ENCODE measurements at regions not wholly inside any gene's neighbourhood (a gene's known extent, or its start where the extent isn't known, plus 50 kb on each side); places are given as distances from the start of the nearest gene placed in this dataset.
"Not testable (repeated sequence)": the region's sequence is repeated elsewhere in the genome, so short reads cannot be mapped to it uniquely, and the experiment has no call there.

DNA sequence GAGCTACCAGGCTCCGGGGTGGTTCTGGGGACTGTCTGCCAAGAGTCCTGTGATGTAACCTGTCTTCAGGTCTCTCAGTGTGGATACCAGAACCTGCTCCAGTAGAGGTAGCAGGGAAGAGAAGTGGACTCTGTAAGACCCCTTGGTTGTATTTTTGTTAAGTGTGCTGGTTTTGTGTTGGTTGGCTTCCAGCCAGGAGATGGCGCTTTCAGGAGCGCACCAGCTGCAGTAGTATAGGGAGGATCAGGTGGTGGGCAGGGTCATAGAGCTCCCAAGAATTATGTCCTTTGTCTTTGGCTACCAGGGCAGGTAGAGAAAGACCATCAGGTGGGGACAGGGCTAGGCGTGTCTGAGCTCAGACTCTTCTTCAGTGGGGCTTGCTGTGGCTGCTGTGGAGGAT lies 1147.2 kb upstream of the ADGRL4 start:
- Histone ChIP-seq H3K4me3 (no peak overlapping the region), H3K4me1 (no peaks in the 10 kb centered on the region), H3K27ac (no peak overlapping the region), H3K27me3 (no peaks in the 10 kb centered on the region), H3K9me3 (no peaks in the 10 kb centered on the region), H3K36me3 (no peaks in the 10 kb centered on the region)
- DNase-seq: no peak
- in situ Hi-C loops (cut with MboI; ENCODE audit: low sequenced_read_pairs in 4 of 4) (no loop called here), intact Hi-C loops (cut with DNase I; ENCODE audit: low total_unique reads) (no loop called here)
- TF ChIP-seq POLR2A (IDR thresholded peaks at IDR 0.05): no peak
- TF ChIP-seq, protein P1, sequence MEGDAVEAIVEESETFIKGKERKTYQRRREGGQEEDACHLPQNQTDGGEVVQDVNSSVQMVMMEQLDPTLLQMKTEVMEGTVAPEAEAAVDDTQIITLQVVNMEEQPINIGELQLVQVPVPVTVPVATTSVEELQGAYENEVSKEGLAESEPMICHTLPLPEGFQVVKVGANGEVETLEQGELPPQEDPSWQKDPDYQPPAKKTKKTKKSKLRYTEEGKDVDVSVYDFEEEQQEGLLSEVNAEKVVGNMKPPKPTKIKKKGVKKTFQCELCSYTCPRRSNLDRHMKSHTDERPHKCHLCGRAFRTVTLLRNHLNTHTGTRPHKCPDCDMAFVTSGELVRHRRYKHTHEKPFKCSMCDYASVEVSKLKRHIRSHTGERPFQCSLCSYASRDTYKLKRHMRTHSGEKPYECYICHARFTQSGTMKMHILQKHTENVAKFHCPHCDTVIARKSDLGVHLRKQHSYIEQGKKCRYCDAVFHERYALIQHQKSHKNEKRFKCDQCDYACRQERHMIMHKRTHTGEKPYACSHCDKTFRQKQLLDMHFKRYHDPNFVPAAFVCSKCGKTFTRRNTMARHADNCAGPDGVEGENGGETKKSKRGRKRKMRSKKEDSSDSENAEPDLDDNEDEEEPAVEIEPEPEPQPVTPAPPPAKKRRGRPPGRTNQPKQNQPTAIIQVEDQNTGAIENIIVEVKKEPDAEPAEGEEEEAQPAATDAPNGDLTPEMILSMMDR (IDR thresholded peaks at IDR 0.05 in 4 of 5, conservative IDR thresholded peaks at IDR 0.05 in 1 of 5): no peak
- ATAC-seq: no peak

DNA sequence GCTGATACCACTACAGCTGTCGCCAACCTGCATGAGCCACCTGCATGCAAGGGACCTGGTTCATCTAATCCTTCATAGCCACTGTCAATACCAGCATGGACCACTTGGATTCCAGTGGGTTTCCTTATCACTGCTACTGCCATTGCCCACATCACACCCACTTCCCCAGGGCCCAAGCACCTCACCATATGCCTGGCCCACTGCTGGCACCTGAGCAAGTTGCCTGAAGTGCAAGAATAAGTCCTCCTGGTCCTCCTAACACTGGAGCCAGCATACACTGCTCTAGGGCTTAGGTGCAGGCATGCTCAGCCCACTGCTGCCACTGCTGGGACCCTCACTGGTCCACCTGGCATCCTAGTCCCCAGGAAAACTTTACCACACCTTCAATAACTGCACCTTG lies 1136.8 kb upstream of the ADGRL4 start:
- Histone ChIP-seq H3K9me3 (no peaks in the 10 kb centered on the region), H3K27ac (no peak overlapping the region), H3K27me3 (no peaks in the 10 kb centered on the region), H3K4me1 (no peaks in the 10 kb centered on the region), H3K36me3 (no peaks in the 10 kb centered on the region), H3K4me3 (no peak overlapping the region)
- ATAC-seq (no peak), DNase-seq (no peak)
- TF ChIP-seq POLR2A (IDR thresholded peaks at IDR 0.05): no peak
- TF ChIP-seq, protein P1 (IDR thresholded peaks at IDR 0.05 in 4 of 5, conservative IDR thresholded peaks at IDR 0.05 in 1 of 5): no peak
- in situ Hi-C loops (cut with MboI; ENCODE audit: low sequenced_read_pairs in 4 of 4) (no loop called here), intact Hi-C loops (cut with DNase I; ENCODE audit: low total_unique reads) (no loop called here)

DNA sequence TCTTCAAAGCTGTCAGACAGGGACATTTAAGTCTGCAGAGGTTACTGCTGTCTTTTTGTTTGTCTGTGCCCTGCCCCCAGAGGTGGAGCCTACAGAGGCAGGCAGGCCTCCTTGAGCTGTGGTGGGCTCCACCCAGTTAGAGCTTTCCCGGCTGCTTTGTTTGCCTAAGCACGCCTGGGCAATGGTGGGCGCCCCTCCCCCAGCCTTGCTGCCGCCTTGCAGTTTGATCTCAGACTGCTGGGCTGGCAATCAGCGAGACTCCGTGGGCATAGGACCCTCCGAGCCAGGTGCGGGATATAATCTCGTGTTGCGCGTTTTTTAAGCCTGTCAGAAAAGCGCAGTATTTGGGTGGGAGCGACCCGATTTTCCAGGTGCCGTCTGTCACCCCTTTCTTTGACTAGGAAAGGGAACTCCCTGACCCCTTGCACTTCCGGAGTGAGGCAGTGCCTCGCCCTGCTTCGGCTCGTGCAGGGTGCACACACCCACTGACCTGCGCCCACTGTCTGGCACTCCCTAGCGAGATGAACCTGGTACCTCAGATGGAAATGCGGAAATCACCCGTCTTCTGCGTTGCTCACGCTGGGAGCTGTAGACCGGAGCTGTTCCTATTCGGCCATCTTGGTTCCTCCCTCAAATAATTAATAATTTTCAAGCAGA lies 1131.5 kb upstream of the ADGRL4 start:
- DNase-seq; H3K9me3 ChIP-seq; H3K4me1 ChIP-seq; in situ Hi-C loops (cut with MboI; ENCODE audit: low sequenced_read_pairs in 4 of 4); H3K27ac ChIP-seq; H3K4me3 ChIP-seq; intact Hi-C loops (cut with DNase I; ENCODE audit: low total_unique reads); H3K27me3 ChIP-seq; ATAC-seq; H3K36me3 ChIP-seq: not testable (repeated sequence)

DNA sequence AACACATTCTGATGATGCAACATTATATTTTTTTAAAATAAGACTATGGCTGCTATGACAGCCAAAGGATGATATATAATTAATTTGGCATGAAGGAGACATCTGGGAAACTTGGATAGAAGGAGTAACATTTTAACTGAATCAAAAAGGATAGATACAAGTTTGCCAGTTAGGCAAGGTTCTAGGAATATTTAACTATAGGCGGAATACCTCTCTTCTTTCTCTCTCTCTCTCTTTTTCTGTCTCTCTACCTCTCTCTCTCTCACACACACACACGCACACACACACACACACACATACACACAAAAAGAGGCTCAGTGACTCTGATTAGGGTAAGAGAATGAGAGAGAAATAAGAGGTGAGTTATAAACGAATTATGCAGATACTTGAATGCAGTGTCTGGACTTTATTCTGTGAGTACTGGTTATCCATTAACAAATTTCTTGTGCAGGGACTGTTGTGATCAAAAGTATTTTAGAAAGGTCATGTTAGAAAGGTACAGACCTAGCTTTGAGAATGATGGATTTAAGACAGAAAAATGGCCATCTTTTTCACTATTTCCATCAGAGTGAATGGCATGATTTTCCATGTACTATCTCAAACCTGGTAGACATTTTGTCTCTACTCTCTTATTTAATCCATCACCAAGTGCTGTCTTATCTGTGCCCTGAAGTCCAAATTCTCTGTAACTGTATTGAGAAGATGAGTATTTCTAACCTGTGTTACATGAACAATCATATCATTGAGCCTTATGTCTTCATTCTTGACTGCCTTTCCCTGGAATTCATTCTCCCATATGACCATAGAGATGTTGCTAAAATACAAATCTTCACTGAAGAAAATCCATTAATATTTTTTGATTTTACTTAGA lies 1106.9 kb upstream of the ADGRL4 start:
- intact Hi-C loops (cut with DNase I; ENCODE audit: low total_unique reads): no loop called here

DNA sequence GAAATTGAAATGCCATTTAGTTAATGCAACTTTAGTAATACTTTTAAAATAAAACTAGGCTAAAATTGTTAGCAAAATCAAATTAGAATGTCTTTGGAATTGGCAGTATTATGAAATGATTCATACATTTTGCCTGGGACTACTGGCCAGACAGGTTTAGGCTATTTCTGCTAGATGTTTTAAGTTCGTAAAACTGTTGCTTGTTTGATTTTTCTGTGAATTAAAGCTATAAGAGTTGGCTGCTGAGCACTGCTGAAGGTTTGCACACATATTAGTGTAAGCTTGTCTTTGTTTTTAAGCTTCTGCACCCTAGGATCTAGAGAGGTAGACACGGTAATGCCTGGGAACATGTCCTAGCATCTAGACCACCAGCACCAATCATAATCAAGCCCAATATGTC lies 1094.6 kb upstream of the ADGRL4 start:
- no peaks in the 10 kb centered on the region for H3K27me3 ChIP-seq
- intact Hi-C loops (cut with DNase I; ENCODE audit: low total_unique reads) (no loop called here), in situ Hi-C loops (cut with MboI; ENCODE audit: low sequenced_read_pairs in 4 of 4) (no loop called here)
- no peaks in the 10 kb centered on the region for H3K4me1 ChIP-seq
- no peak for ATAC-seq
- H3K4me3 ChIP-seq: no peak overlapping the region
- no peak for DNase-seq
- H3K27ac ChIP-seq: no peak overlapping the region
- TF ChIP-seq POLR2A (IDR thresholded peaks at IDR 0.05): no peak
- TF ChIP-seq, protein P1 (IDR thresholded peaks at IDR 0.05 in 4 of 5, conservative IDR thresholded peaks at IDR 0.05 in 1 of 5): no peak
- H3K36me3 ChIP-seq: no peaks in the 10 kb centered on the region
- H3K9me3 ChIP-seq: peaks cover 0 to 4% (median 0%) of the 10 kb centered on the region in 3 donors

More for the DNA sequence above, 1106.9 kb upstream of the ADGRL4 start:
- H3K36me3 ChIP-seq: no peaks in the 10 kb centered on the region
- H3K9me3 ChIP-seq: no peaks in the 10 kb centered on the region
- no peak for ATAC-seq
- no peaks in the 10 kb centered on the region for H3K27me3 ChIP-seq
- DNase-seq: no peak
- TF ChIP-seq POLR2A (IDR thresholded peaks at IDR 0.05): no peak
- TF ChIP-seq, protein P1 (IDR thresholded peaks at IDR 0.05 in 4 of 5, conservative IDR thresholded peaks at IDR 0.05 in 1 of 5): no peak
- no peak overlapping the region for H3K4me3 ChIP-seq
- no peak overlapping the region for H3K27ac ChIP-seq
- in situ Hi-C loops (cut with MboI; ENCODE audit: low sequenced_read_pairs in 4 of 4): no loop called here
- no peaks in the 10 kb centered on the region for H3K4me1 ChIP-seq
